ENCODE measurements at regions not wholly inside any gene's neighbourhood (a gene's known extent, or its start where the extent isn't known, plus 50 kb on each side); places are given as distances from the start of the nearest gene placed in this dataset.
"Not testable (repeated sequence)": the region's sequence is repeated elsewhere in the genome, so short reads cannot be mapped to it uniquely, and the experiment has no call there.

GRCh38 chr1:5733596-5733995 is 258.6 kb downstream of the NPHP4 start:
- no peak for DNase-seq (ENCODE audit: low spot score)

- no peak for DNase-seq (ENCODE audit: low spot score)
Measured at GRCh38 chr1:5731110-5731423, 261.2 kb downstream of the NPHP4 start.

GRCh38 chr1:5730272-5731109 is 261.7 kb downstream of the NPHP4 start:
- DNase-seq (ENCODE audit: low spot score) = no peak

GRCh38 chr1:5729636-5730145 is 262.5 kb downstream of the NPHP4 start:
- DNase-seq (ENCODE audit: low spot score) = no peak

- DNase-seq (ENCODE audit: low spot score) = no peak
Measured at GRCh38 chr1:5728663-5729355, 263.4 kb downstream of the NPHP4 start.

GRCh38 chr1:5727871-5728643 is 264.2 kb downstream of the NPHP4 start:
- DNase-seq (ENCODE audit: low spot score) = no peak

- no peak for DNase-seq (ENCODE audit: low spot score)
Measured at GRCh38 chr1:5727191-5727590, 265.0 kb downstream of the NPHP4 start.

GRCh38 chr1:5726586-5727184 is 265.5 kb downstream of the NPHP4 start:
- DNase-seq (ENCODE audit: low spot score) = not testable (repeated sequence)

GRCh38 chr1:5725855-5726585 is 266.2 kb downstream of the NPHP4 start:
- no peak for DNase-seq (ENCODE audit: low spot score)

GRCh38 chr1:5725406-5725805 is 266.8 kb downstream of the NPHP4 start:
- DNase-seq (ENCODE audit: low spot score) = no peak

- no peak for DNase-seq (ENCODE audit: low spot score)
Measured at GRCh38 chr1:5724847-5725246, 267.4 kb downstream of the NPHP4 start.

- no peak for DNase-seq (ENCODE audit: low spot score)
Measured at GRCh38 chr1:5722635-5723164, 269.5 kb downstream of the NPHP4 start.

- no peak for DNase-seq (ENCODE audit: low spot score)
Measured at GRCh38 chr1:5721634-5722215, 270.5 kb downstream of the NPHP4 start.

GRCh38 chr1:5720936-5721335 is 271.3 kb downstream of the NPHP4 start:
- DNase-seq (ENCODE audit: low spot score) = no peak

- no peak for DNase-seq (ENCODE audit: low spot score)
Measured at GRCh38 chr1:5720484-5720883, 271.7 kb downstream of the NPHP4 start.

- DNase-seq (ENCODE audit: low spot score) = no peak
Measured at GRCh38 chr1:5720045-5720444, 272.2 kb downstream of the NPHP4 start.

GRCh38 chr1:5718831-5719632 is 273.2 kb downstream of the NPHP4 start:
- no peak for DNase-seq (ENCODE audit: low spot score)

GRCh38 chr1:5717031-5717682 is 275.1 kb downstream of the NPHP4 start:
- no peak for DNase-seq (ENCODE audit: low spot score)

GRCh38 chr1:5716126-5716525 is 276.1 kb downstream of the NPHP4 start:
- DNase-seq (ENCODE audit: low spot score) = no peak
